Cardiac muscle cell (in vitro differentiated cells and primary cell): ENCODE measurements at regions not wholly inside any gene's neighbourhood (a gene's known extent, or its start where the extent isn't known, plus 50 kb on each side); places are given as distances from the start of the nearest gene placed in this dataset.

ENCODE experiments used
- DNase-seq, 2 donors: peaks; one replicate each; pipeline versions ENCODE4 v3.0.0 to v3.0.0-alpha.2; 2010 to 2017; ENCODE audit warnings: low read depth in 1 of 2, low spot score in 1 of 2
- H3K27ac ChIP-seq: fragments of 200-600 bp; sonication (generic); 2 replicates; pipeline ENCODE4 v1.5.1; 2016
- H3K27me3 ChIP-seq: fragments of 200-600 bp; sonication (generic); 2 replicates; pipeline ENCODE4 v1.6.0; 2016; ENCODE audit warnings: control low read depth
- H3K36me3 ChIP-seq: fragments of 200-600 bp; sonication (generic); 2 replicates; pipeline ENCODE4 v1.5.1; 2016; ENCODE audit warnings: control low read depth
- H3K4me1 ChIP-seq: fragments of 200-600 bp; sonication (generic); 2 replicates; pipeline ENCODE4 v1.8.1; 2017; ENCODE audit warnings: low read depth, mild to moderate bottlenecking, mixed run types
- H3K4me3 ChIP-seq: fragments of 200-600 bp; sonication (generic); 2 replicates; pipeline ENCODE4 v1.5.1; 2016; ENCODE audit warnings: mild to moderate bottlenecking
- H3K9me3 ChIP-seq: fragments of 200-600 bp; sonication (generic); 2 replicates; pipeline ENCODE4 v1.5.1; 2017; ENCODE audit warnings: low read depth, mild to moderate bottlenecking, control low read depth
- TF ChIP-seq, protein P1 (sequence below): IDR thresholded peaks from 2 replicates; pipeline ENCODE4 v1.5.1; 2012; ENCODE audit warnings: low read depth, mild to moderate bottlenecking, low read length

DNA sequence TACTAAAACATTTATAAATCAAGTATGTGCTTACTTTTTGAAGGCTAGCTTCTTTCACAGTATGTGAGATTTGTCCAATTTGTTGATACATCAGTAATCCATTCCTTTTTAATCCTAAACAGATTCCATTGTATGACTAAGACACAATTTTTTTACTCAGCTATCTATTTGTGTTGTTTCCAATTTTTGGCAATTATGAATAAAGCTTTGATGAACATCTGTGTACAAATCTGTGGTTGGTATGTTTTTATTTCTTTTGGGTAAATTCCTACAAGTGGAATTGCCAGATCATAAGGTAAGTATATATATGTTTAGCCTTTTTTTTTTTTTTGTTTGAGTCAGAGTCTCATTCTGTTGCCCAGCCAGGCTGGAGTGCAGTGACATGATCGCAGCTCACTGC lies 56.2 kb upstream of the VEPH1 start:
- H3K36me3 ChIP-seq, result no peaks in the 10 kb centered on the region
- DNase-seq, result no peak
- no peaks in the 10 kb centered on the region for H3K4me1 ChIP-seq
- H3K27me3 ChIP-seq, result no peaks in the 10 kb centered on the region
- H3K27ac ChIP-seq, result no peak overlapping the region
- no peak overlapping the region for H3K4me3 ChIP-seq
- TF ChIP-seq, protein P1, sequence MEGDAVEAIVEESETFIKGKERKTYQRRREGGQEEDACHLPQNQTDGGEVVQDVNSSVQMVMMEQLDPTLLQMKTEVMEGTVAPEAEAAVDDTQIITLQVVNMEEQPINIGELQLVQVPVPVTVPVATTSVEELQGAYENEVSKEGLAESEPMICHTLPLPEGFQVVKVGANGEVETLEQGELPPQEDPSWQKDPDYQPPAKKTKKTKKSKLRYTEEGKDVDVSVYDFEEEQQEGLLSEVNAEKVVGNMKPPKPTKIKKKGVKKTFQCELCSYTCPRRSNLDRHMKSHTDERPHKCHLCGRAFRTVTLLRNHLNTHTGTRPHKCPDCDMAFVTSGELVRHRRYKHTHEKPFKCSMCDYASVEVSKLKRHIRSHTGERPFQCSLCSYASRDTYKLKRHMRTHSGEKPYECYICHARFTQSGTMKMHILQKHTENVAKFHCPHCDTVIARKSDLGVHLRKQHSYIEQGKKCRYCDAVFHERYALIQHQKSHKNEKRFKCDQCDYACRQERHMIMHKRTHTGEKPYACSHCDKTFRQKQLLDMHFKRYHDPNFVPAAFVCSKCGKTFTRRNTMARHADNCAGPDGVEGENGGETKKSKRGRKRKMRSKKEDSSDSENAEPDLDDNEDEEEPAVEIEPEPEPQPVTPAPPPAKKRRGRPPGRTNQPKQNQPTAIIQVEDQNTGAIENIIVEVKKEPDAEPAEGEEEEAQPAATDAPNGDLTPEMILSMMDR, result no peak
- no peaks in the 10 kb centered on the region for H3K9me3 ChIP-seq
